ENCODE measurements at regions not wholly inside any gene's neighbourhood (a gene's known extent, or its start where the extent isn't known, plus 50 kb on each side); places are given as distances from the start of the nearest gene placed in this dataset.

GRCh38 chr3:103991-104390, 92.6 kb upstream of the CHL1 start:
- Histone ChIP-seq H4K20me1 (ENCODE audit: insufficient read depth, low read length) (no peaks in the 10 kb centered on the region), H3K27ac (ENCODE audit: low read depth in 1 of 2, low read length in 2 of 2) (no peak overlapping the region), H3K9ac (ENCODE audit: insufficient read depth, low read length, poor library complexity, severe bottlenecking) (no peak overlapping the region), H3K9me3 (replicated peaks in 1 of 2; ENCODE audit: control insufficient read depth in 1 of 2, insufficient read depth in 1 of 2, low read length in 2 of 2) (peaks cover 0 to 4% of the 10 kb centered on the region in 2 donors), H2AFZ (ENCODE audit: insufficient read depth, low read depth, low read length, poor library complexity, severe bottlenecking) (no peak overlapping the region), H3K4me2 (replicated peaks; ENCODE audit: extremely low read depth, low read length, poor library complexity, severe bottlenecking) (no peak overlapping the region), H3K4me3 (replicated peaks in 1 of 3; ENCODE audit: low read depth in 2 of 3, low read length in 3 of 3) (no peak overlapping the region), H3K36me3 (replicated peaks in 1 of 2; ENCODE audit: control insufficient read depth in 1 of 2, insufficient read depth in 2 of 2, low read length in 2 of 2) (no peaks in the 10 kb centered on the region), H3K27me3 (ENCODE audit: control insufficient read depth in 2 of 2, insufficient read depth in 2 of 2, low read length in 2 of 2) (no peaks in the 10 kb centered on the region), H3K79me2 (ENCODE audit: insufficient read depth, low read length) (no peaks in the 10 kb centered on the region), H3K4me1 (ENCODE audit: control insufficient read depth in 1 of 2, insufficient read depth in 2 of 2, low read length in 2 of 2) (no peaks in the 10 kb centered on the region)
- intact Hi-C loops (cut with micrococcal nuclease): no loop called here
- no peak for DNase-seq
- H3K27ac Mint-ChIP-seq: no peak overlapping the region
- peaks cover 0 to 8% (median 2%) of the 10 kb centered on the region in 7 donors for H3K9me3 Mint-ChIP-seq
- H3K36me3 Mint-ChIP-seq: no peaks in the 10 kb centered on the region
- H3K27me3 Mint-ChIP-seq (ENCODE audit: low read depth in 3 of 3): peaks cover 0 to 1% (median 0%) of the 10 kb centered on the region in 3 donors
- WGBS (ENCODE audit: insufficient coverage): no CpG with 5 or more reads among the region's 2 CpGs
- no peak overlapping the region for H3K4me3 Mint-ChIP-seq
- H3K4me1 Mint-ChIP-seq: no peaks in the 10 kb centered on the region
- TF ChIP-seq CTCF (IDR thresholded peaks at IDR 0.05): no peak

GRCh38 chr3:105585-105984, 91.0 kb upstream of the CHL1 start:
- Histone ChIP-seq H3K4me2 (replicated peaks; ENCODE audit: extremely low read depth, low read length, poor library complexity, severe bottlenecking) (no peak overlapping the region), H3K27ac (ENCODE audit: low read depth in 1 of 2, low read length in 2 of 2) (no peak overlapping the region), H3K36me3 (replicated peaks in 1 of 2; ENCODE audit: control insufficient read depth in 1 of 2, insufficient read depth in 2 of 2, low read length in 2 of 2) (no peaks in the 10 kb centered on the region), H3K9me3 (replicated peaks in 1 of 2; ENCODE audit: control insufficient read depth in 1 of 2, insufficient read depth in 1 of 2, low read length in 2 of 2) (peaks cover 0 to 4% of the 10 kb centered on the region in 2 donors), H3K9ac (ENCODE audit: insufficient read depth, low read length, poor library complexity, severe bottlenecking) (no peak overlapping the region), H2AFZ (ENCODE audit: insufficient read depth, low read depth, low read length, poor library complexity, severe bottlenecking) (no peak overlapping the region), H4K20me1 (ENCODE audit: insufficient read depth, low read length) (no peaks in the 10 kb centered on the region), H3K27me3 (ENCODE audit: control insufficient read depth in 2 of 2, insufficient read depth in 2 of 2, low read length in 2 of 2) (no peaks in the 10 kb centered on the region), H3K4me3 (replicated peaks in 1 of 3; ENCODE audit: low read depth in 2 of 3, low read length in 3 of 3) (no peak overlapping the region), H3K79me2 (ENCODE audit: insufficient read depth, low read length) (no peaks in the 10 kb centered on the region), H3K4me1 (ENCODE audit: control insufficient read depth in 1 of 2, insufficient read depth in 2 of 2, low read length in 2 of 2) (no peaks in the 10 kb centered on the region)
- 100% methylated on average over 3 of the region's 5 CpGs for WGBS (ENCODE audit: insufficient coverage)
- peaks cover 0 to 1% (median 0%) of the 10 kb centered on the region in 3 donors for H3K27me3 Mint-ChIP-seq (ENCODE audit: low read depth in 3 of 3)
- H3K27ac Mint-ChIP-seq: no peak overlapping the region
- intact Hi-C loops (cut with micrococcal nuclease): no loop called here
- DNase-seq: no peak
- no peaks in the 10 kb centered on the region for H3K36me3 Mint-ChIP-seq
- H3K4me1 Mint-ChIP-seq: no peaks in the 10 kb centered on the region
- peaks cover 0 to 5% (median 2%) of the 10 kb centered on the region in 7 donors for H3K9me3 Mint-ChIP-seq
- H3K4me3 Mint-ChIP-seq: no peak overlapping the region
- no peak for TF ChIP-seq CTCF (IDR thresholded peaks at IDR 0.05)
